Right lung (tissue), 2 donors: ENCODE measurements at regions not wholly inside any gene's neighbourhood (a gene's known extent, or its start where the extent isn't known, plus 50 kb on each side); places are given as distances from the start of the nearest gene placed in this dataset.
"Not testable (repeated sequence)": the region's sequence is repeated elsewhere in the genome, so short reads cannot be mapped to it uniquely, and the experiment has no call there.

Experiments
- DNase-seq, 2 donors: peaks; one replicate each; pipeline ENCODE4 v3.0.0-alpha.2; 2013

- DNase-seq = no peak
Measured at GRCh38 chr9:38126730-38127129, 57.7 kb upstream of the SHB start.

GRCh38 chr9:38125889-38126288, 56.9 kb upstream of the SHB start:
- no peak for DNase-seq

GRCh38 chr9:38123359-38123758, 54.3 kb upstream of the SHB start:
- DNase-seq = not testable (repeated sequence)

- DNase-seq = no peak
Measured at GRCh38 chr9:38120961-38121360, 51.9 kb upstream of the SHB start.

- no peak for DNase-seq
Measured at GRCh38 chr9:38119560-38120236, 50.7 kb upstream of the SHB start.

GRCh38 chr9:38118862-38119438, 49.9 kb upstream of the SHB start:
- DNase-seq = no peak
